ENCODE measurements at regions not wholly inside any gene's neighbourhood (a gene's known extent, or its start where the extent isn't known, plus 50 kb on each side); places are given as distances from the start of the nearest gene placed in this dataset.

DNA sequence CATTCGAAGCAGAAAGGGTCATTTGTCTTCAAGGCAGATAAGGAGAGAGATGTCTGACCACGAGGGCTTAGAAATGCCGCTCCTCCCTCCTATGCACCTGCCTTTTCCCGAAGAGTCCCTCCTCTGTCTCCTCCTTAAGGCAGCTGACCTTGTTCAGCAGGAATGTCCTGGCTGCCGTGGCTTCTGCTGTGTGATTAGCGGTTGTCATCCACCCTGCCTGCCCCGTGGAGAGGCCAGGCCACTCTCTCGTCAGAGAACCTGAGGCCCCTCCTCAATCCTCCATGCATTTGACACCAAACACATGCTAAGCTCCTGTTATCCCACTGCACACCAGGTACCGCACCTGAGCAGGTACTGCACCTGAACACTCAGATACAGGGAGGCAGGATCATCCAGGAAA is 834.6 kb downstream of the TBC1D22A start:
- Histone ChIP-seq H4K20me1 (replicated peaks; ENCODE audit: insufficient read depth) (no peaks in the 10 kb centered on the region), H3K27me3 (ENCODE audit: insufficient read depth) (no peaks in the 10 kb centered on the region), H3K4me1 (ENCODE audit: insufficient read depth) (no peaks in the 10 kb centered on the region), H3K9me2 (ENCODE audit: insufficient read depth) (no peaks in the 10 kb centered on the region), H3K27ac (ENCODE audit: low read depth) (no peak overlapping the region), H3K36me3 (ENCODE audit: insufficient read depth) (no peaks in the 10 kb centered on the region), H2AFZ (no peak overlapping the region), H3F3A (replicated peaks; ENCODE audit: low read depth) (no peaks in the 10 kb centered on the region), H3K79me2 (replicated peaks; ENCODE audit: insufficient read depth) (no peaks in the 10 kb centered on the region), H3K4me3 (no peak overlapping the region), H3K4me2 (no peak overlapping the region)
- peaks cover 31% of the 10 kb centered on the region for H3K36me3 Mint-ChIP-seq (ENCODE audit: low read depth)
- TF ChIP-seq REST (IDR thresholded peaks at IDR 0.05; ENCODE audit: unreplicated experiment) (no peak), EZH2phosphoT487 (IDR thresholded peaks at IDR 0.05; ENCODE audit: unreplicated experiment) (no peak), ZNF331 (CRISPR knock-in tag; IDR thresholded peaks at IDR 0.05; ENCODE audit: low read depth) (no peak), CTCF (conservative IDR thresholded peaks at IDR 0.05; ENCODE audit: low read depth in 2 of 2) (no peak), EZH2 (IDR thresholded peaks at IDR 0.05; ENCODE audit: low read depth, unreplicated experiment) (no peak), ZNF114 (CRISPR knock-in tag; IDR thresholded peaks at IDR 0.05) (no peak), POLR2AphosphoS5 (IDR thresholded peaks at IDR 0.05; ENCODE audit: low read depth) (no peak), STAT1 (IDR thresholded peaks at IDR 0.05; ENCODE audit: unreplicated experiment) (no peak), NANOG (IDR thresholded peaks at IDR 0.05; ENCODE audit: borderline replicate concordance) (no peak)
- TF ChIP-seq, protein P1, sequence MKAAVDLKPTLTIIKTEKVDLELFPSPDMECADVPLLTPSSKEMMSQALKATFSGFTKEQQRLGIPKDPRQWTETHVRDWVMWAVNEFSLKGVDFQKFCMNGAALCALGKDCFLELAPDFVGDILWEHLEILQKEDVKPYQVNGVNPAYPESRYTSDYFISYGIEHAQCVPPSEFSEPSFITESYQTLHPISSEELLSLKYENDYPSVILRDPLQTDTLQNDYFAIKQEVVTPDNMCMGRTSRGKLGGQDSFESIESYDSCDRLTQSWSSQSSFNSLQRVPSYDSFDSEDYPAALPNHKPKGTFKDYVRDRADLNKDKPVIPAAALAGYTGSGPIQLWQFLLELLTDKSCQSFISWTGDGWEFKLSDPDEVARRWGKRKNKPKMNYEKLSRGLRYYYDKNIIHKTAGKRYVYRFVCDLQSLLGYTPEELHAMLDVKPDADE (IDR thresholded peaks at IDR 0.05): no peak
- TF ChIP-seq, protein P2, sequence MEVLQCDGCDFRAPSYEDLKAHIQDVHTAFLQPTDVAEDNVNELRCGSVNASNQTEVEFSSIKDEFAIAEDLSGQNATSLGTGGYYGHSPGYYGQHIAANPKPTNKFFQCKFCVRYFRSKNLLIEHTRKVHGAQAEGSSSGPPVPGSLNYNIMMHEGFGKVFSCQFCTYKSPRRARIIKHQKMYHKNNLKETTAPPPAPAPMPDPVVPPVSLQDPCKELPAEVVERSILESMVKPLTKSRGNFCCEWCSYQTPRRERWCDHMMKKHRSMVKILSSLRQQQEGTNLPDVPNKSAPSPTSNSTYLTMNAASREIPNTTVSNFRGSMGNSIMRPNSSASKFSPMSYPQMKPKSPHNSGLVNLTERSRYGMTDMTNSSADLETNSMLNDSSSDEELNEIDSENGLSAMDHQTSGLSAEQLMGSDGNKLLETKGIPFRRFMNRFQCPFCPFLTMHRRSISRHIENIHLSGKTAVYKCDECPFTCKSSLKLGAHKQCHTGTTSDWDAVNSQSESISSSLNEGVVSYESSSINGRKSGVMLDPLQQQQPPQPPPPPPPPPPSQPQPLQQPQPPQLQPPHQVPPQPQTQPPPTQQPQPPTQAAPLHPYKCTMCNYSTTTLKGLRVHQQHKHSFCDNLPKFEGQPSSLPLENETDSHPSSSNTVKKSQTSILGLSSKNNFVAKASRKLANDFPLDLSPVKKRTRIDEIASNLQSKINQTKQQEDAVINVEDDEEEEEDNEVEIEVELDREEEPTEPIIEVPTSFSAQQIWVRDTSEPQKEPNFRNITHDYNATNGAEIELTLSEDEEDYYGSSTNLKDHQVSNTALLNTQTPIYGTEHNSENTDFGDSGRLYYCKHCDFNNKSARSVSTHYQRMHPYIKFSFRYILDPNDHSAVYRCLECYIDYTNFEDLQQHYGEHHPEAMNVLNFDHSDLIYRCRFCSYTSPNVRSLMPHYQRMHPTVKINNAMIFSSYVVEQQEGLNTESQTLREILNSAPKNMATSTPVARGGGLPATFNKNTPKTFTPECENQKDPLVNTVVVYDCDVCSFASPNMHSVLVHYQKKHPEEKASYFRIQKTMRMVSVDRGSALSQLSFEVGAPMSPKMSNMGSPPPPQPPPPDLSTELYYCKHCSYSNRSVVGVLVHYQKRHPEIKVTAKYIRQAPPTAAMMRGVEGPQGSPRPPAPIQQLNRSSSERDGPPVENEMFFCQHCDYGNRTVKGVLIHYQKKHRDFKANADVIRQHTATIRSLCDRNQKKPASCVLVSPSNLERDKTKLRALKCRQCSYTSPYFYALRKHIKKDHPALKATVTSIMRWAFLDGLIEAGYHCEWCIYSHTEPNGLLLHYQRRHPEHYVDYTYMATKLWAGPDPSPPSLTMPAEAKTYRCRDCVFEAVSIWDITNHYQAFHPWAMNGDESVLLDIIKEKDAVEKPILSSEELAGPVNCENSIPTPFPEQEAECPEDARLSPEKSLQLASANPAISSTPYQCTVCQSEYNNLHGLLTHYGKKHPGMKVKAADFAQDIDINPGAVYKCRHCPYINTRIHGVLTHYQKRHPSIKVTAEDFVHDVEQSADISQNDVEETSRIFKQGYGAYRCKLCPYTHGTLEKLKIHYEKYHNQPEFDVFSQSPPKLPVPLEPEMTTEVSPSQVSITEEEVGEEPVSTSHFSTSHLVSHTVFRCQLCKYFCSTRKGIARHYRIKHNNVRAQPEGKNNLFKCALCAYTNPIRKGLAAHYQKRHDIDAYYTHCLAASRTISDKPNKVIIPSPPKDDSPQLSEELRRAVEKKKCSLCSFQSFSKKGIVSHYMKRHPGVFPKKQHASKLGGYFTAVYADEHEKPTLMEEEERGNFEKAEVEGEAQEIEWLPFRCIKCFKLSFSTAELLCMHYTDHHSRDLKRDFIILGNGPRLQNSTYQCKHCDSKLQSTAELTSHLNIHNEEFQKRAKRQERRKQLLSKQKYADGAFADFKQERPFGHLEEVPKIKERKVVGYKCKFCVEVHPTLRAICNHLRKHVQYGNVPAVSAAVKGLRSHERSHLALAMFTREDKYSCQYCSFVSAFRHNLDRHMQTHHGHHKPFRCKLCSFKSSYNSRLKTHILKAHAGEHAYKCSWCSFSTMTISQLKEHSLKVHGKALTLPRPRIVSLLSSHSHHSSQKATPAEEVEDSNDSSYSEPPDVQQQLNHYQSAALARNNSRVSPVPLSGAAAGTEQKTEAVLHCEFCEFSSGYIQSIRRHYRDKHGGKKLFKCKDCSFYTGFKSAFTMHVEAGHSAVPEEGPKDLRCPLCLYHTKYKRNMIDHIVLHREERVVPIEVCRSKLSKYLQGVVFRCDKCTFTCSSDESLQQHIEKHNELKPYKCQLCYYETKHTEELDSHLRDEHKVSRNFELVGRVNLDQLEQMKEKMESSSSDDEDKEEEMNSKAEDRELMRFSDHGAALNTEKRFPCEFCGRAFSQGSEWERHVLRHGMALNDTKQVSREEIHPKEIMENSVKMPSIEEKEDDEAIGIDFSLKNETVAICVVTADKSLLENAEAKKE (CRISPR knock-in tag; IDR thresholded peaks at IDR 0.05): no peak
- no peak overlapping the region for H3K27ac Mint-ChIP-seq
- H3K27me3 Mint-ChIP-seq (ENCODE audit: insufficient read depth, low read depth, poor library complexity): peaks cover 7% of the 10 kb centered on the region
- H3K4me1 Mint-ChIP-seq: no peaks in the 10 kb centered on the region
- no peak overlapping the region for H3K4me3 Mint-ChIP-seq
- peaks cover 93% of the 10 kb centered on the region for H3K9me3 Mint-ChIP-seq
- DNase-seq (ENCODE audit: low spot score): no peak
- ATAC-seq: no peak

Measured in GM23338 (cell line).